ENCODE measurements at regions not wholly inside any gene's neighbourhood (a gene's known extent, or its start where the extent isn't known, plus 50 kb on each side); places are given as distances from the start of the nearest gene placed in this dataset.

- TF ChIP-seq SP1 (IDR thresholded peaks at IDR 0.05; ENCODE audit: low read depth, low read length) (no peak), ZNF274 (IDR thresholded peaks at IDR 0.05; ENCODE audit: insufficient read depth, insufficient read length) (no peak), NR2C1 (IDR thresholded peaks at IDR 0.05) (no peak), EP300 (IDR thresholded peaks at IDR 0.05; ENCODE audit: borderline replicate concordance in 1 of 2, control insufficient read depth in 1 of 2, low read depth in 2 of 2, low read length in 2 of 2) (no peak), YY1 (IDR thresholded peaks at IDR 0.05; ENCODE audit: low read depth, low read length) (no peak)
Observed at GRCh38 chrX:56130436-56130835, 101.7 kb upstream of the KLF8 start.

Measured in GM12878 (cell line).